Superior temporal gyrus (tissue), 1 donor: ENCODE measurements at regions not wholly inside any gene's neighbourhood (a gene's known extent, or its start where the extent isn't known, plus 50 kb on each side); places are given as distances from the start of the nearest gene placed in this dataset.
"Not testable (repeated sequence)": the region's sequence is repeated elsewhere in the genome, so short reads cannot be mapped to it uniquely, and the experiment has no call there.

Source experiments
- DNase-seq: peaks from one replicate; pipeline ENCODE4 v3.0.0-alpha.2; 2016; ENCODE audit errors: extremely low spot score

- no peak for DNase-seq
These were observed 172.6 kb downstream of the GOLGA6L6 start for GRCh38 chr15:20368974-20369373.

GRCh38 chr15:20367093-20367492 lies 174.5 kb downstream of the GOLGA6L6 start:
- DNase-seq: peak; percentile 78

- DNase-seq: not testable (repeated sequence)
These were observed 178.0 kb downstream of the GOLGA6L6 start for GRCh38 chr15:20363591-20363990.

GRCh38 chr15:20361091-20361490 lies 180.5 kb downstream of the GOLGA6L6 start:
- no peak for DNase-seq

- DNase-seq: no peak
These were observed 182.7 kb downstream of the GOLGA6L6 start for GRCh38 chr15:20358779-20359414.

GRCh38 chr15:20358066-20358778 lies 183.4 kb downstream of the GOLGA6L6 start:
- DNase-seq: no peak

GRCh38 chr15:20357481-20358065 lies 184.0 kb downstream of the GOLGA6L6 start:
- DNase-seq: no peak

GRCh38 chr15:20356911-20357480 lies 184.6 kb downstream of the GOLGA6L6 start:
- no peak for DNase-seq

GRCh38 chr15:20356444-20356910 lies 185.1 kb downstream of the GOLGA6L6 start:
- DNase-seq: peak; percentile 99

GRCh38 chr15:20355256-20355868 lies 186.2 kb downstream of the GOLGA6L6 start:
- peak; percentile 23 for DNase-seq

GRCh38 chr15:20354884-20355223 lies 186.7 kb downstream of the GOLGA6L6 start:
- not testable (repeated sequence) for DNase-seq

- peak; percentile 13 for DNase-seq
These were observed 187.4 kb downstream of the GOLGA6L6 start for GRCh38 chr15:20353966-20354883.

GRCh38 chr15:20352241-20353200 lies 189.1 kb downstream of the GOLGA6L6 start:
- DNase-seq: no peak

- DNase-seq: no peak
These were observed 190.1 kb downstream of the GOLGA6L6 start for GRCh38 chr15:20351448-20351971.

GRCh38 chr15:20349774-20350498 lies 191.7 kb downstream of the GOLGA6L6 start:
- DNase-seq: no peak

GRCh38 chr15:20348900-20349773 lies 192.5 kb downstream of the GOLGA6L6 start:
- peak; percentile 4 for DNase-seq

GRCh38 chr15:20348291-20348899 lies 193.2 kb downstream of the GOLGA6L6 start:
- DNase-seq: no peak
